ENCODE measurements at regions not wholly inside any gene's neighbourhood (a gene's known extent, or its start where the extent isn't known, plus 50 kb on each side); places are given as distances from the start of the nearest gene placed in this dataset.

GRCh38 chr4:3715855-3716630, 50.1 kb upstream of the ADRA2C start:
- intact Hi-C loops (cut with DNase I, micrococcal nuclease), result no loop called here
- no peaks in the 10 kb centered on the region for H3K4me1 ChIP-seq (ENCODE audit: low read depth)
- no peaks in the 10 kb centered on the region for H3K9me3 ChIP-seq
- ATAC-seq (no peak), DNase-seq (peak in 2 of 3 donors; percentile 8 to 10)
- no peaks in the 10 kb centered on the region for H3K36me3 ChIP-seq (ENCODE audit: low read depth)
- TF ChIP-seq CTCF (IDR thresholded peaks at IDR 0.05), result no peak
- no peak overlapping the region for H3K4me3 ChIP-seq

GRCh38 chr4:3715061-3715854, 50.9 kb upstream of the ADRA2C start:
- H3K9me3 ChIP-seq, result no peaks in the 10 kb centered on the region
- no peak for ATAC-seq
- TF ChIP-seq CTCF (IDR thresholded peaks at IDR 0.05), result no peak
- H3K4me3 ChIP-seq, result no peak overlapping the region
- H3K36me3 ChIP-seq (ENCODE audit: low read depth), result no peaks in the 10 kb centered on the region
- intact Hi-C loops (cut with DNase I, micrococcal nuclease), result no loop called here
- DNase-seq, result peak in 2 of 3 donors; percentile 3 to 42
- no peaks in the 10 kb centered on the region for H3K4me1 ChIP-seq (ENCODE audit: low read depth)

DNA sequence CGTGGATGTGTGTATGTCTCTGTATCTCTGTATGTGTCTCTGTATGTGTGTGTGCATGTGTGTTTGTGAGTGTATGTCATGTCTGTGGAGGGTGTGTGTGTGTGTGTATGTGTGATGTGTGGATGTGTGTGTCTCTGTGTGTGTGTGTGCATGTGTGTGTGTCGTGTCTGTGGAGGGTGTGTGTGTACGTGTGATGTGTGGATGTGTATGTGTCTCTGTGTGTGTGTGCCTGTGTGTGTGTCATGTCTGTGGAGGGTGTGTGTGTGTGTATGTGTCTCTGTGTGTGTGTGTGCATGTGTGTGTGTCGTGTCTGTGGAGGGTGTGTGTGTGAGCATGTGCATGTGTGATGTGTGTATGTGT, 51.6 kb upstream of the ADRA2C start:
- no peak overlapping the region for H3K4me3 ChIP-seq
- H3K4me1 ChIP-seq (ENCODE audit: low read depth), result no peaks in the 10 kb centered on the region
- intact Hi-C loops (cut with DNase I, micrococcal nuclease), result no loop called here
- H3K9me3 ChIP-seq, result no peaks in the 10 kb centered on the region
- ATAC-seq, result no peak
- TF ChIP-seq CTCF (IDR thresholded peaks at IDR 0.05), result no peak
- no peaks in the 10 kb centered on the region for H3K36me3 ChIP-seq (ENCODE audit: low read depth)
- no peak for DNase-seq

DNA sequence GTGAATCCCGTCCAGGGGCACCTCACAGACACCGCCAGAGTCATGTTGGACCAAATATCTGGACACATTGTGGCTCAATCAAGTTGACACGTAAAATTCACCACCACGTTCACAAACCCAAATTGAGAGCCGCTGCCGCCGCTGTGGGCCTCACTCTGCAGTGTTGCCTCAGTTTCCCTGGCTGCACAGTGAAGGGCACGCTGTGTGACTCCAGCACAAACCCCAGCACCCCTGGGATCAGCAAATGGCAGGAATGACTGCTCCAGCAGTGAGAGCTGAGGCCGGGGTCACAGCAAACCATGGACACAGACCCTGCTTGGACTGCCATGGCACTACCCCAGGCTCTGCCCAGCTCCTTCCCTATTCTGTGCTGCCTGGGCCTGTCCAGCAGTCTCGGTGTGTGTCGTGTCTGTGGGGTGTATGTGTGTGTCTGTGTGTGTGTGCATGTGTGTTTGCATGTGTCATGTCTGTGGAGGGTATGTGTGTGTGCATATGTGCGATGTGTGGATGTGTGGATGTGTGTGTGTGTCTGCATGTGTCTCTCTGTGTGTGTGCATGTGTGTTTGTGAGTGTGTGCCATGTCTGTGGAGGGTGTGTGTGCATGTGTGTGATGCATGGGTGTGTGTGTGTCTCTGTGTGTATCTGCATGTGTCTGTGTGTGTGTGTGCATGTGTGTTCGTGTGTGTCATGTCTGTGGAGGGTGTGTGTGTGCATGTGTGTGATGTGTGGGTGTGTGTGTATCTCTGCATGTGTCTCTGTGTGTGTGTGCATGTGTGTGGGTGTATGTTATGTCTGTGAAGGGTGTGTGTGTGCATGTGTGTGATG, 52.2 kb upstream of the ADRA2C start:
- H3K9me3 ChIP-seq, result no peaks in the 10 kb centered on the region
- H3K4me1 ChIP-seq (ENCODE audit: low read depth), result no peaks in the 10 kb centered on the region
- no peaks in the 10 kb centered on the region for H3K36me3 ChIP-seq (ENCODE audit: low read depth)
- H3K4me3 ChIP-seq, result no peak overlapping the region
- no peak for TF ChIP-seq CTCF (IDR thresholded peaks at IDR 0.05)
- no peak for ATAC-seq
- intact Hi-C loops (cut with DNase I, micrococcal nuclease), result no loop called here
- peak in 2 of 3 donors; percentile 7 to 15 for DNase-seq

GRCh38 chr4:3713346-3713745, 52.8 kb upstream of the ADRA2C start:
- DNase-seq, result peak in 2 of 3 donors; percentile 9 to 13
- no peak for TF ChIP-seq CTCF (IDR thresholded peaks at IDR 0.05)
- no peak for ATAC-seq
- Histone ChIP-seq H3K9me3 (no peaks in the 10 kb centered on the region), H3K36me3 (ENCODE audit: low read depth) (no peaks in the 10 kb centered on the region), H3K4me1 (ENCODE audit: low read depth) (no peaks in the 10 kb centered on the region), H3K4me3 (no peak overlapping the region)
- intact Hi-C loops (cut with DNase I, micrococcal nuclease), result no loop called here
